ENCODE measurements at regions not wholly inside any gene's neighbourhood (a gene's known extent, or its start where the extent isn't known, plus 50 kb on each side); places are given as distances from the start of the nearest gene placed in this dataset.

DNA sequence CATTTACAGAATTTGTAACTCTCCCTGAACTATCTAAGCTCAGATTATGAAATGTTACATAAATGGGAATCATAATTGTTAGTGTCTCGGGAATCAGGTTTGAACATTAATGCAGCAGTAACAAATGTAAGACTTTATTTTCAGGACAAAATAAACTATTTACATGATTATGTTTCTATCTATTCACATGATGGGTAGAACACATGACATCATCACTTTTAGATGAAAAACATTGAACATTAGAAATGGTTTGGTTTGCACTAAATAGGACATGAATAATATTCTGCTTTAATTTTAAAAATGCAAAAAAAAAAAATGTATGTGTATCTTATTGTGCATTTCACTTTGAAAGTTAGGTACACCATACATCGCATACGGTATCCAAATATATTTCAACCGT, 745.5 kb upstream of the POT1 start:
- TF ChIP-seq, protein P1, sequence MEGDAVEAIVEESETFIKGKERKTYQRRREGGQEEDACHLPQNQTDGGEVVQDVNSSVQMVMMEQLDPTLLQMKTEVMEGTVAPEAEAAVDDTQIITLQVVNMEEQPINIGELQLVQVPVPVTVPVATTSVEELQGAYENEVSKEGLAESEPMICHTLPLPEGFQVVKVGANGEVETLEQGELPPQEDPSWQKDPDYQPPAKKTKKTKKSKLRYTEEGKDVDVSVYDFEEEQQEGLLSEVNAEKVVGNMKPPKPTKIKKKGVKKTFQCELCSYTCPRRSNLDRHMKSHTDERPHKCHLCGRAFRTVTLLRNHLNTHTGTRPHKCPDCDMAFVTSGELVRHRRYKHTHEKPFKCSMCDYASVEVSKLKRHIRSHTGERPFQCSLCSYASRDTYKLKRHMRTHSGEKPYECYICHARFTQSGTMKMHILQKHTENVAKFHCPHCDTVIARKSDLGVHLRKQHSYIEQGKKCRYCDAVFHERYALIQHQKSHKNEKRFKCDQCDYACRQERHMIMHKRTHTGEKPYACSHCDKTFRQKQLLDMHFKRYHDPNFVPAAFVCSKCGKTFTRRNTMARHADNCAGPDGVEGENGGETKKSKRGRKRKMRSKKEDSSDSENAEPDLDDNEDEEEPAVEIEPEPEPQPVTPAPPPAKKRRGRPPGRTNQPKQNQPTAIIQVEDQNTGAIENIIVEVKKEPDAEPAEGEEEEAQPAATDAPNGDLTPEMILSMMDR (IDR thresholded peaks at IDR 0.05) = no peak
- TF ChIP-seq ZFX (IDR thresholded peaks at IDR 0.05; ENCODE audit: borderline replicate concordance) = no peak
